ENCODE measurements at regions not wholly inside any gene's neighbourhood (a gene's known extent, or its start where the extent isn't known, plus 50 kb on each side); places are given as distances from the start of the nearest gene placed in this dataset.

GRCh38 chrX:69306063-69306404 is 140.8 kb upstream of the PJA1 start:
- DNase-seq (ENCODE audit: low read depth in 2 of 2), result no peak

DNA sequence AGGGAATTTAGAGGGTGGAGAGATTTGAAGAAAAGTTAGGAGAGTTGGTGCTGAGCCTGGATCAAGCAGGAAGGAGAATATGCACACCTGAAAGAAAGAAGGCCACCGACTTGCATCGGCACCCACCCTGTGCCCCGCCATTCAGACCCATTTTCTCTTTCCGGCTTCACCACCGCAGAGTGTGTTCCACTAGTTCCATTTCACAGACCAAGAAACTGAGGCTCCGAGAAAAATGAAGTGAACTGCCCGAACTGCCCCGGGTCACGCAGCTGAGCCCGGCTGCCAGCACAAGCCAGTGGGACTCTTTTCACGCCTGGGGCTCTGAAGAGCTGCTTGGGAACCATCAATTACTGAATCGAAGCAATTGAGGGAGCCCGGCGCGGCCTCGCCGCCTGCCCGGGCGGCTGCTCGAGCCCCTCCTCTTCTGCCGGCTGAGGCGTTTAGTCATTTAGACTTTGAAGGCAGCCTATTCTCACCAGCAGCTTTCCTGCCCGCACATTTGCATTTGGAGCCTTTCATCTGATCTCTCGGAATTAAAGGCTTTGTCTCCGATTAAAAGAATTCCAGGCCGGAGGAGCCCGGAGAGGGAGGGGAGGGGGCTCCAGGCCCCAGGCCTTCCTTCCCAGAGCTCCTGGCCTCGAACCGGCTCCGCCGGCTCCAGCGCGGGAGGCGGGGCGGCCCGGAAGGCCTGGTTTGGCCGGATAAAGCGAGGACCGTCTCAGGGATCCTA is 140.2 kb upstream of the PJA1 start:
- no peak for DNase-seq (ENCODE audit: low read depth in 2 of 2)

DNA sequence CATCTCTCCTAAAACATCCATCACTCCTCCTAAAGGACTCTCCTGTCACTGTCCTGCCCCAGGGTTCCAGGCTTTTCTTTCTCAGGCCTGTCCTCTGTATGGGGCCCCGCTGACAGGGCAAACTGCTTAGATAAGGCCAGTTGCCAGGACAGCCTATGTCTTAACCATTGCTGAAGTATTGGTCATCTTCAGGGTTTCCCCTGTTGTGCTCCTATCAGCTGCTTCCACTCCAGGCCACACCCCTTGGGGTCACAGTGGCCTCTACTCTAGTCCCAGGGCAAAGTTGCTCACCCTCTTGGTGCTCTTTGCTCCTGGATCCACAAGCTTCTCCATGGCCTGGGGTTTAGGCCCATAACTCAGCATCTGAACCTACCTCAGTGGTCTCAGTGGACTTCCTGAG is 138.0 kb upstream of the PJA1 start:
- no peak for DNase-seq (ENCODE audit: low read depth in 2 of 2)

GRCh38 chrX:69299951-69300714 is 134.9 kb upstream of the PJA1 start:
- DNase-seq (ENCODE audit: low read depth in 2 of 2), result no peak

DNA sequence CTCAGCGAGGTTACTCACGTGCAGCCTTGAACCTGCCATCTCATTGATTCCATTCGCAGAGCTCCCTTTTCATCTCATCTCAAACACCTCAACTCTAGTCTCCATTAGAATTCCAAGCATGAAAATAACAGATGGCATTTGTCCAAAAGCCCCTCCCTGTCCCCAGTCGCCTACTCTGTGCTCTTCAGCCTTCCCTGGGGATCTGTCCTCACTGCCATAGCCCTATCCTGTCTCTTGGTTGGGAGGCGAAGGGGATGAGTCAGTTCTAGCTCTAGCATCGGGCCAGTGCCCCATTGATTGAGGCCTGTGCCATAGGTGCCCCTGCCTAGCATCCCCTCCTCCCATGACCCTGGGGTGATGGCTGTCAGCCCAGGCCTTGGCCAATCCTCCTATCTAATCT is 134.0 kb upstream of the PJA1 start:
- DNase-seq (ENCODE audit: low read depth in 2 of 2), result no peak

DNA sequence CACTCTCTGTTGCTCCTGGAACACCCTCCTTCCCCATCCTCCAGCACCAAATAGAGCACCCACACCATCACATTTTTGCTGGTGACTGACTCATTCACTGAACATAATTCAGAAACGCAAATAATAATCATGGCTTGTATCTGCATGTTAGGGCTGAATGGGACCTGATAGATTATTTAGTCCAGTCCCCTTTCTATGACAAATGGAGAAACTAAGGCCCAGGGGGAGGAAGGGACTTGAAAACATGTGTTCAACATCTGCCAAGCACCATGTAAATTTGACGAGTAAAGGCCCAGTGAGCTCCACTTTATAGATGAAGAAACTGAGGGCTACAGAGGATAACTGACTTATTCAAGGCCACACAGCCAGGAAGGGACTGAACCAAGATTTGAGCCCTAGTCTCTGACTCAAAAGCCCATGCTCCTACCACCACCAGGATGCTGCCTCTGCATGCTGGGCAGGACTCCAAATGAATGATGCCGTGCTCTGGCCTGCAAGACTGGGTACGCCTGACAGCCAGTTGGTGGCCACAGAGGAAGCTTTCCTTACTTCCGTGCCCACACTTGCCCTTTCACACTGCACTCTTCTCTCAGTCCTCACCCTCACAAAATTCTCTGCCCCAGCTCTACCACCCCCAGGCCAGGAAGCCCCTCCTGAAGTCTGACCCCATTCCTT is 133.3 kb upstream of the PJA1 start:
- no peak for DNase-seq (ENCODE audit: low read depth in 2 of 2)

GRCh38 chrX:69297506-69297905 is 132.3 kb upstream of the PJA1 start:
- DNase-seq (ENCODE audit: low read depth in 2 of 2), result no peak

DNA sequence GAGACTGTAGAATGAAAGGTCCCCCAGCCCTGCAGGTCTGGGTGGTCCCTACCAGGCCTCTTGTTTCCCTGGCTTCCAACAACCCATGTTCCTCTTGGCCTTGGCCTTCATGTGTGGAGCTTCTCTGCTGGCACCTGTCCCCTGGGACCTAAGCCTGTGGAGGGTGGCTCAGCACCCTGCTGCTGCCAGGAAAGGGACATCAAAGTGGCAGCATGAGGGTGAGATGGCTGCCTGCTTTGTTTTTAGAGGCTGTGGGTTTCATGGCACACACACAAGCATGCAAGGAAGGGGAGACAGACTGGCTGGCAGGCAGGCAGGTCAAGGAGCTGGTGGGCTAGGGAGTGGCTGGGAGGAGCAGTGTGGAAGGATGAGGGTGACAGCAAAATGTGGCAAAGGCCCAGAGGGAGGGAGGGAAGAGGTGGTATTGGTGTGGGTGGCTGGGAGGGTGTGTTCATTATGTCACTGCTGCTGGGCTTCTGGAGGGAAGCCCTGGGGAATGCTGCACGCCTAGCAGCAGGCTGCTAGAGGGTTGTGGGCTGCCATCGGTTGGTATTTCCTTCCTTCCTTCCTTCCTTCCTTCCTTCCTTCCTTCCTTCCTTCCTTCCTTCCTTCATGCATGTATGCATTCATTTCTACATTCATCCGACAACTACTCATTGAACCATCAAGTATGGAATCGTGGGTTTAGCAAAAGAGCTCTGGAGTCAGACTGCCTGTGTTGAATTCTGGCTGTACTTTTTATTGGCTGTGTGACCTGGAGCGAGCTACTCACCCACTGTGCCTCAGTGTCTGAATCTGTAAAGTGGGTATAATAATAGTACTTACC is 128.7 kb upstream of the PJA1 start:
- no peak for DNase-seq (ENCODE audit: low read depth in 2 of 2)

- no peak for DNase-seq (ENCODE audit: low read depth in 2 of 2)
Observed at GRCh38 chrX:69291116-69291515, 125.9 kb upstream of the PJA1 start.

GRCh38 chrX:69290292-69290691 is 125.0 kb upstream of the PJA1 start:
- no peak for DNase-seq (ENCODE audit: low read depth in 2 of 2)

DNA sequence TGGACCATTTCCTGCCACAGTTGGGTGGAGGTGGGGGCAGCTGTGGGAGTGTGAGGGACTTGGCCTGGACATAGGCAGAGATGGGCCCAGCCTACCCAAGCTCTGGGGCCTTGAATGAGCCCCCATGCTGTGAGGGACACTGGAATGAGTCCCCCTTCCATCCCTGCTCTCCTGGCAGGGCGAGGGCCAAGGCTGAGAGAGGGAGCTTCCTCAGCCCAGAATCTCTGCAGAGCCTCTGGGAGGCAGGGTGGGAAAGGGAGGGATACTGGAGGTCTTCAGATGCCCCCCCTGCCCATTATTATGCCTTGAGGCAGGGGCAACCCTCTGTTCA is 124.5 kb upstream of the PJA1 start:
- no peak for DNase-seq (ENCODE audit: low read depth in 2 of 2)

GRCh38 chrX:69289046-69289792 is 124.0 kb upstream of the PJA1 start:
- no peak for DNase-seq (ENCODE audit: low read depth in 2 of 2)

DNA sequence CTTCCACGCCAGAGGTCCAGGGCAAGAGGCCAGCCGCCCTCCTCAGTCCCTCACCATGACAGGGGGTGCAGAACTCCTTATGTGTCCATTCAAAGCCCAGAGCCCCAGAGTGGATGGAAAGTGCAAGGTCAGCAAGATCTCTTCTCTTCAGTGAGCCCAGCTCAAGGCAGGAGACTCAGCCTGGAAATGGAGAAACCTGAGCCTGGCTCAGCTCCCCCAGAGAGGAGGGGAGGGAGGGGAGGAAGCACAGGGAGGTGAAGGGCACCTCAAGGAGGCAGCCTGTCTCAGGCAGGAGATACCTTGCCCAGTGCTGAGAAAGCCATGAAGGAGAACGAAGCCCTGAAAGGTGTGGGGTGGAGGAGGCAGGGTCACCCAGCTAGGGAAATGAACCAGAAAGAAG is 121.8 kb upstream of the PJA1 start:
- DNase-seq (ENCODE audit: low read depth in 2 of 2), result no peak

- no peak for DNase-seq (ENCODE audit: low read depth in 2 of 2)
Observed at GRCh38 chrX:69286565-69286906, 121.3 kb upstream of the PJA1 start.

GRCh38 chrX:69285881-69286564 is 120.8 kb upstream of the PJA1 start:
- peak; percentile 27 to 37 for DNase-seq (ENCODE audit: low read depth in 2 of 2)

- no peak for DNase-seq (ENCODE audit: low read depth in 2 of 2)
Observed at GRCh38 chrX:69285401-69285877, 120.2 kb upstream of the PJA1 start.

DNA sequence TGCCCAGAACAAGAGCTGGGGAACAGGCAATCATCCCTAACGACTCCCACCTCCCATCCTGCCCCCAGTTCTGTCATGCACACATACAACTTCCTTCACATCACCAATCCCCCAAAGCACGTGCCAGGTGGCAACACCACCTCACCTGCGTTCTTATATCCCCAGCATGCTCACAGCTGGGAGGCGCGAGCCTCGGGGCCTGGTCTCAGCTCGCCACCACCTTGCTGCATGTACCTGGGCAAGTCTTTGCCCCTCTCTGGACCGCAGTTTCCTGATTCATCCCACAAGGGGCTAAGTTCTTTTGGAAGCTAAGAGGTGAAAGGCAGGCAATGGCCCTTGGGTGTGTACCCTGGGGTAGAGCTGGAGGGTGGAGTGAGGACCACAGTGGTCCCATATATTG is 119.2 kb upstream of the PJA1 start:
- DNase-seq (ENCODE audit: low read depth in 2 of 2), result no peak

DNA sequence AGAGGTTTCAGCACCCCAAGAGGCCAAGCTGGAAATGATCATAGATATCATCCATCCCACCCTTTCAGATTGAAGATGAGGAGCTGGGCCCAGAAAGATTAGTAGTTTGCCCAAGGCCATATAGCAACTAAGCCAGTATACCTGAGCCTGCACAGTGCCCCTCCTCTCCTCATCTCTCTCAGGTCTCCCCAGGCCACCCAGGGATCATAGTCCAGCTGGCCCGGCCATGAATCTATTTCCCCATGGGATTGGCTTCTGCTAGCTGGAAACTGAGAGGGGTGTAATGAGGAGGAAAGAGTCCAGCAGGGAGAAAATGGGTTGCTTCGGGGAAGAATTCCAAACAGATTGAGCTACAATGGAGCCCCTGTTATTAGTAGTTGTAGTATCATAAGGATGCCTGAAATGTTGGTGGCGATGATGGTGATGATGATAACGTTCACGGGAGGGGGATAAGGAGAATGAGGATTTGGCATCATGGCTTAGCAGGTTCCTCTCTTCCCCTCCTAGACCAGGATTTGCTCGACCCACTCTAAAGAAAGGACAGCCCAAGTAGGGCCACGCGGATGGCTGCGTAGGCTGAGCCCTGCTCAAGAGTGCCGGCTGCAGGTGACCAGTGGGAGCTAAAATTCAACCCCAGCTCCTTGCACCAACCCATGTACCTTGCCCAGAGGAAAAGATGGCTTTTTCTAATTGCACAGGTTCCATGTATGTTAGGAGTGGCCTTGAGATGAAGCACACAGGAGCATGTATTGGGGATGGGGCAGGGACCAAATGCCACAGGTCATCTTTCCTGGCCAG is 117.8 kb upstream of the PJA1 start:
- DNase-seq (ENCODE audit: low read depth in 2 of 2), result no peak

- no peak for DNase-seq (ENCODE audit: low read depth in 2 of 2)
Observed at GRCh38 chrX:69280933-69281332, 115.7 kb upstream of the PJA1 start.

DNA sequence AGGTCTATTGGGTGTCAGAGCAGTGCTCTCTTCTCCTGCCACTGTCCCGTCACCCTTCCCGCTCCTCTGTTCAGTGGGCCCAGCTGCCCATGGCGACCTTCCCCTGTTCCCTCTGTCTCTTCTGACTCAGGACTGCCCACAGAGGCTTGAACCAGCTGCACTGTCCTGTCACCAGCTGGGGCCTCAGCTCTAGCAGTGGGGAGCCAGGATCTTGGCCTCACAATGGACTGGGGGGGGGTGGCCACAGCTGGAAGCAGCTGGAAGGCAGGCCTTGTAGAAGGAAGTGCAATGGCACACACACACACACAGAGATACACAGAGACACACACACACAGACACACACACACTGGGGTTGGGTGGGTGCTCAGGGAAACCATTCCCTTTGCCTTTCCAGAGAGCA is 114.0 kb upstream of the PJA1 start:
- DNase-seq (ENCODE audit: low read depth in 2 of 2), result no peak
